ENCODE measurements at regions not wholly inside any gene's neighbourhood (a gene's known extent, or its start where the extent isn't known, plus 50 kb on each side); places are given as distances from the start of the nearest gene placed in this dataset.

DNA sequence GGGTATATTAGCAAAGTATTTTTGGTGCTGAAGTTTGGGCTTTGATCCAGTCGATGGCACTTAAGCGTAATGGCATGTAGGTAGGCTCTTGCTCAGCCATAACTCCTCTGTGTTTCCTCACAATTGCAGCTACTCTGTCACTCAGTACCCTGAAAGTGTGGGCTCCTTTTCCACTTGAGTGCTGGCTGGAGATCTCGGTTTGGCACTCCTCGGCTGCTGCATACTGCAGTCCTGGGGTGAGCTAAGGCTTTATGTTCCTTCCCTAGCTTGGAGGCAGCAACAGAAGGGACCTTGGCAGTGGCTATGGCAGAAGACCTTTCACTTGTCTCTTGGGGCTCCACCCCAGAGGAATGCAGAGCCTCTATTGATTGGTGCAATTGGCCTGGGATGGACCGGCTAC is 106.7 kb upstream of the GRXCR1 start:
- no peak overlapping the region for H4K8ac ChIP-seq (ENCODE audit: low read depth in 2 of 2, low read length in 2 of 2)
- no peaks in the 10 kb centered on the region for H4K20me1 ChIP-seq (ENCODE audit: insufficient read depth, low read length)
- H3K4me1 ChIP-seq (ENCODE audit: control insufficient read depth, insufficient read depth, low read length), result no peaks in the 10 kb centered on the region
- dilution Hi-C loops (cut with HindIII; ENCODE audit: low sequenced_read_pairs, unreplicated experiment) (no loop called here), in situ Hi-C loops (cut with MboI; ENCODE audit: low sequenced_read_pairs) (no loop called here), intact Hi-C loops (cut with micrococcal nuclease) (no loop called here)
- no peak overlapping the region for H2BK20ac ChIP-seq (ENCODE audit: low read depth, low read length)
- no peak overlapping the region for H4K5ac ChIP-seq (ENCODE audit: low read depth, low read length)
- H3K23ac ChIP-seq (ENCODE audit: low read depth, low read length), result no peak overlapping the region
- no peak overlapping the region for H3K4me2 ChIP-seq (ENCODE audit: low read depth, low read length)
- H3K18ac ChIP-seq (ENCODE audit: low read depth, low read length), result no peak overlapping the region
- H4K91ac ChIP-seq (ENCODE audit: insufficient read depth, low read depth, low read length), result no peak overlapping the region
- CTCF ChIA-PET, result interaction anchor here (0.7 kb wide), 1 partner anchor 10 kb away, joined by 7 read pairs; no protein-coding TSS in a partner anchor
- no peak overlapping the region for H3K9ac ChIP-seq (ENCODE audit: low read depth, low read length)
- H3K9me3 ChIP-seq (ENCODE audit: control insufficient read depth, insufficient read depth, low read length), result peaks cover 7% of the 10 kb centered on the region; the same call in 1 of the 2 replicates
- H3K4me3 ChIP-seq (ENCODE audit: insufficient read depth, low read depth, low read length), result no peak overlapping the region
- TF ChIP-seq SMC3 (IDR thresholded peaks at IDR 0.05; ENCODE audit: low read depth, low read length) (no peak), MAFK (IDR thresholded peaks at IDR 0.05; ENCODE audit: low read depth, low read length) (no peak), MAZ (IDR thresholded peaks at IDR 0.05; ENCODE audit: borderline replicate concordance, low read depth, low read length) (no peak), RAD21 (IDR thresholded peaks at IDR 0.05; ENCODE audit: low read length) (no peak), RCOR1 (IDR thresholded peaks at IDR 0.05; ENCODE audit: insufficient replicate concordance, low read length) (no peak), CHD1 (IDR thresholded peaks at IDR 0.05; ENCODE audit: low read depth, low read length) (no peak), POLR2A (IDR thresholded peaks at IDR 0.05; ENCODE audit: low read depth, low read length) (no peak), CEBPB (IDR thresholded peaks at IDR 0.05; ENCODE audit: low read depth, low read length) (no peak), MXI1 (IDR thresholded peaks at IDR 0.05; ENCODE audit: borderline replicate concordance, low read depth, low read length) (no peak)
- TF ChIP-seq, protein P1, sequence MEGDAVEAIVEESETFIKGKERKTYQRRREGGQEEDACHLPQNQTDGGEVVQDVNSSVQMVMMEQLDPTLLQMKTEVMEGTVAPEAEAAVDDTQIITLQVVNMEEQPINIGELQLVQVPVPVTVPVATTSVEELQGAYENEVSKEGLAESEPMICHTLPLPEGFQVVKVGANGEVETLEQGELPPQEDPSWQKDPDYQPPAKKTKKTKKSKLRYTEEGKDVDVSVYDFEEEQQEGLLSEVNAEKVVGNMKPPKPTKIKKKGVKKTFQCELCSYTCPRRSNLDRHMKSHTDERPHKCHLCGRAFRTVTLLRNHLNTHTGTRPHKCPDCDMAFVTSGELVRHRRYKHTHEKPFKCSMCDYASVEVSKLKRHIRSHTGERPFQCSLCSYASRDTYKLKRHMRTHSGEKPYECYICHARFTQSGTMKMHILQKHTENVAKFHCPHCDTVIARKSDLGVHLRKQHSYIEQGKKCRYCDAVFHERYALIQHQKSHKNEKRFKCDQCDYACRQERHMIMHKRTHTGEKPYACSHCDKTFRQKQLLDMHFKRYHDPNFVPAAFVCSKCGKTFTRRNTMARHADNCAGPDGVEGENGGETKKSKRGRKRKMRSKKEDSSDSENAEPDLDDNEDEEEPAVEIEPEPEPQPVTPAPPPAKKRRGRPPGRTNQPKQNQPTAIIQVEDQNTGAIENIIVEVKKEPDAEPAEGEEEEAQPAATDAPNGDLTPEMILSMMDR (conservative IDR thresholded peaks at IDR 0.05; ENCODE audit: low read depth, low read length), result no peak
- DNase-seq, result no peak
- no peak overlapping the region for H2AK5ac ChIP-seq (ENCODE audit: low read depth, low read length)
- no peak overlapping the region for H2BK120ac ChIP-seq (ENCODE audit: low read depth, low read length)
- no peak overlapping the region for H2BK15ac ChIP-seq (ENCODE audit: low read depth, low read length)
- no peak overlapping the region for H3K56ac ChIP-seq (ENCODE audit: extremely low read depth, insufficient read depth, low read length)
- POLR2A ChIA-PET (ENCODE audit: unreplicated experiment), result no interaction called here
- H3K27me3 ChIP-seq (ENCODE audit: control insufficient read depth, insufficient read depth, low read length), result no peaks in the 10 kb centered on the region
- no peaks in the 10 kb centered on the region for H3K79me1 ChIP-seq (ENCODE audit: low read depth in 1 of 2, low read length in 2 of 2)
- H3K4ac ChIP-seq (ENCODE audit: low read depth, low read length), result no peak overlapping the region
- no peaks in the 10 kb centered on the region for H3K36me3 ChIP-seq (ENCODE audit: control insufficient read depth, insufficient read depth, low read length)
- no CpG with 5 or more reads among the region's 5 CpGs for WGBS, 2 experiments (ENCODE audit: extremely low coverage in 2 of 2, insufficient read length in 1 of 2)
- ATAC-seq (ENCODE audit: low read depth), result no peak
- no peak overlapping the region for H2BK5ac ChIP-seq (ENCODE audit: low read depth, low read length, poor library complexity, severe bottlenecking)
- H3K27ac ChIP-seq (ENCODE audit: insufficient read depth, low read length), result no peak overlapping the region
- H2AK9ac ChIP-seq (replicated peaks; ENCODE audit: low read depth, low read length, poor library complexity), result no peak overlapping the region
- no peak overlapping the region for H3K14ac ChIP-seq (replicated peaks; ENCODE audit: low read depth, low read length)
- no TSS peak for BruUV-seq (replicated peaks)
- H3K9me1 ChIP-seq (ENCODE audit: insufficient read depth, low read length), result no peaks in the 10 kb centered on the region
- no peak overlapping the region for H2AFZ ChIP-seq (replicated peaks; ENCODE audit: low read length, poor library complexity)

Data from IMR-90 (cell line).